CD4-positive, alpha-beta T cell (primary cell): ENCODE measurements at regions not wholly inside any gene's neighbourhood (a gene's known extent, or its start where the extent isn't known, plus 50 kb on each side); places are given as distances from the start of the nearest gene placed in this dataset.
"Not testable (repeated sequence)": the region's sequence is repeated elsewhere in the genome, so short reads cannot be mapped to it uniquely, and the experiment has no call there.

ENCODE experiments used
- ATAC-seq: fragments of 200-7000 bp; cut with Tn5 transposase; one replicate; pipeline ENCODE4 v1.10.0; 2022; ENCODE audit warnings: mild to moderate bottlenecking; ENCODE audit not compliant: poor library complexity
- CTCF ChIA-PET: fragments of 350-600 bp; sonication (Branson Sonifier 250); formaldehyde crosslinking; loops from one replicate; lab custom pipeline; 2021; ENCODE audit warnings: antibody characterized with exemption, inconsistent platforms; lab: Charles Lee
- POLR2A ChIA-PET: fragments of 350-600 bp; sonication (Branson Sonifier 250); formaldehyde crosslinking; loops from one replicate; lab custom pipeline; 2021; ENCODE audit warnings: antibody characterized with exemption, inconsistent platforms; lab: Charles Lee
- DNase-seq, 14 experiments: peaks; one replicate each; pipeline ENCODE4 v3.0.0-alpha.2; 2013 to 2020; ENCODE audit warnings: mixed read lengths in 2 of 14
- H3K27ac ChIP-seq, 2 donors: one replicate each; pipeline versions ENCODE4 v1.5.1 to v1.7.0; 2013; ENCODE audit warnings: low read length in 2 of 2, low read depth in 1 of 2, mild to moderate bottlenecking in 1 of 2
- H3K27me3 ChIP-seq, 2 experiments: 1 replicate in 1 of 2; 2 replicates in 1 of 2; pipeline versions ENCODE4 v1.6.1 to v1.7.0; 2013; ENCODE audit warnings: low read length in 2 of 2, control low read depth in 1 of 2, mild to moderate bottlenecking in 1 of 2, moderate library complexity in 1 of 2; ENCODE audit not compliant: insufficient read depth in 2 of 2, control insufficient read depth in 1 of 2
- H3K36me3 ChIP-seq: one replicate; pipeline ENCODE4 v1.6.1; 2013; ENCODE audit warnings: low read length, control low read depth; ENCODE audit not compliant: insufficient read depth
- H3K4me1 ChIP-seq: one replicate; pipeline ENCODE4 v1.6.1; 2013; ENCODE audit warnings: low read length, control low read depth; ENCODE audit not compliant: insufficient read depth
- H3K4me3 ChIP-seq: one replicate; pipeline ENCODE4 v1.5.1; 2013; ENCODE audit warnings: mild to moderate bottlenecking, low read length, moderate library complexity
- H3K9me3 ChIP-seq, 2 experiments: 1 replicate in 1 of 2; 2 replicates in 1 of 2; pipeline versions ENCODE4 v1.6.1 to v1.7.0; 2013; ENCODE audit warnings: low read length in 2 of 2, mild to moderate bottlenecking in 2 of 2, control low read depth in 1 of 2, moderate library complexity in 1 of 2; ENCODE audit not compliant: control insufficient read depth in 1 of 2, insufficient read depth in 1 of 2
- H3K27ac Mint-ChIP-seq: one replicate; pipeline ENCODE4 v1.8.0; 2020; ENCODE audit warnings: mixed read lengths
- H3K27me3 Mint-ChIP-seq: one replicate; pipeline ENCODE4 v1.8.0; 2021; ENCODE audit warnings: mixed read lengths
- H3K36me3 Mint-ChIP-seq: one replicate; pipeline ENCODE4 v1.8.0; 2021; ENCODE audit warnings: low read depth, mixed read lengths
- H3K4me1 Mint-ChIP-seq: one replicate; pipeline ENCODE4 v1.8.0; 2021; ENCODE audit warnings: low read depth, mixed read lengths
- H3K4me3 Mint-ChIP-seq: one replicate; pipeline ENCODE4 v1.8.0; 2020; ENCODE audit warnings: mild to moderate bottlenecking, mixed read lengths
- H3K9me3 Mint-ChIP-seq: one replicate; pipeline ENCODE4 v1.8.0; 2020; ENCODE audit warnings: mixed read lengths
- CTCF ChIP-seq: fragments of 200-600 bp; IDR thresholded peaks from one replicate; pipeline ENCODE4 v1.8.0; 2022; ENCODE audit warnings: antibody characterized with exemption, mild to moderate bottlenecking
- intact Hi-C, 2 experiments: fragments of 100-400 bp; cut with DNase I in 1 of 2; cut with micrococcal nuclease in 1 of 2; formaldehyde crosslinking; loops; one replicate each; pipeline versions ENCODE4 v1.15.1 to v1.9.0; 2023 to 2025; cut with DNase I, micrococcal nuclease

- ChIA-PET POLR2A (no interaction called here), CTCF (no interaction called here)
- intact Hi-C loops: no loop called here
- Histone ChIP-seq H3K4me3 (no peak overlapping the region), H3K9me3 (peaks cover 0 to 6% of the 10 kb centered on the region in 2 experiments), H3K4me1 (no peaks in the 10 kb centered on the region), H3K36me3 (no peaks in the 10 kb centered on the region), H3K27me3 (no peaks in the 10 kb centered on the region), H3K27ac (no peak overlapping the region)
- no peak for ATAC-seq
- Mint-ChIP-seq H3K4me3 (no peak overlapping the region), H3K36me3 (no peaks in the 10 kb centered on the region), H3K27me3 (no peaks in the 10 kb centered on the region), H3K27ac (no peak overlapping the region), H3K4me1 (no peaks in the 10 kb centered on the region), H3K9me3 (peaks cover 4% of the 10 kb centered on the region)
- DNase-seq: no peak
- TF ChIP-seq CTCF: no peak
Observed at GRCh38 chr6:115441651-115442050, 619.0 kb downstream of the FRK start.

- TF ChIP-seq CTCF: no peak
- Mint-ChIP-seq H3K4me3 (no peak overlapping the region), H3K27me3 (no peaks in the 10 kb centered on the region), H3K4me1 (no peaks in the 10 kb centered on the region), H3K36me3 (no peaks in the 10 kb centered on the region), H3K9me3 (peaks cover 13% of the 10 kb centered on the region), H3K27ac (no peak overlapping the region)
- H3K27me3 ChIP-seq: no peaks in the 10 kb centered on the region
- ATAC-seq (no peak), DNase-seq (no peak)
- no peaks in the 10 kb centered on the region for H3K36me3 ChIP-seq
- intact Hi-C loops: no loop called here
- CTCF ChIA-PET: no interaction called here
- H3K9me3 ChIP-seq: no peaks in the 10 kb centered on the region
- no peaks in the 10 kb centered on the region for H3K4me1 ChIP-seq
- POLR2A ChIA-PET: no interaction called here
- H3K27ac ChIP-seq: no peak overlapping the region
- H3K4me3 ChIP-seq: no peak overlapping the region
Observed at GRCh38 chr6:115415378-115415777, 645.3 kb downstream of the FRK start.

- H3K27ac ChIP-seq, H3K4me1 Mint-ChIP-seq, H3K36me3 Mint-ChIP-seq, CTCF ChIA-PET, DNase-seq, ATAC-seq, H3K36me3 ChIP-seq, H3K27me3 ChIP-seq, H3K4me3 ChIP-seq, intact Hi-C loops, H3K27me3 Mint-ChIP-seq, H3K9me3 ChIP-seq, H3K4me1 ChIP-seq, H3K27ac Mint-ChIP-seq, POLR2A ChIA-PET, H3K4me3 Mint-ChIP-seq: not testable (repeated sequence)
- peaks cover 13% of the 10 kb centered on the region for H3K9me3 Mint-ChIP-seq
Observed at GRCh38 chr6:115414916-115415315, 645.8 kb downstream of the FRK start.

- Mint-ChIP-seq H3K9me3 (peaks cover 12% of the 10 kb centered on the region), H3K4me3 (no peak overlapping the region), H3K27ac (no peak overlapping the region), H3K4me1 (no peaks in the 10 kb centered on the region), H3K27me3 (no peaks in the 10 kb centered on the region), H3K36me3 (no peaks in the 10 kb centered on the region)
- CTCF ChIA-PET: no interaction called here
- intact Hi-C loops: no loop called here
- Histone ChIP-seq H3K4me3 (no peak overlapping the region), H3K27me3 (no peaks in the 10 kb centered on the region), H3K36me3 (no peaks in the 10 kb centered on the region), H3K4me1 (no peaks in the 10 kb centered on the region), H3K9me3 (no peaks in the 10 kb centered on the region), H3K27ac (no peak overlapping the region)
- DNase-seq (no peak), ATAC-seq (no peak)
- POLR2A ChIA-PET: no interaction called here
- TF ChIP-seq CTCF: no peak
Observed at GRCh38 chr6:115411756-115412155, 648.9 kb downstream of the FRK start.
